C4-2B (cell line): ENCODE measurements at regions not wholly inside any gene's neighbourhood (a gene's known extent, or its start where the extent isn't known, plus 50 kb on each side); places are given as distances from the start of the nearest gene placed in this dataset.

Experiments used
- CTCF ChIP-seq: fragments of 450-650 bp; conservative IDR thresholded peaks from 2 replicates; pipeline ENCODE4 v1.5.1; 2017; ENCODE audit warnings: mild to moderate bottlenecking
- ZFX ChIP-seq: fragments of 450-650 bp; IDR thresholded peaks from 2 replicates; pipeline ENCODE4 v1.6.1; 2017

GRCh38 chr6:92011681-92012245 is 1407.6 kb downstream of the EPHA7 start:
- TF ChIP-seq CTCF = no peak
- TF ChIP-seq ZFX = no peak
